WTC11 (cell line): ENCODE measurements at regions not wholly inside any gene's neighbourhood (a gene's known extent, or its start where the extent isn't known, plus 50 kb on each side); places are given as distances from the start of the nearest gene placed in this dataset.

Experiments used
- FOXJ3 ChIP-seq: sonication (generic); formaldehyde crosslinking; IDR thresholded peaks from 2 replicates; pipeline ENCODE4 v1.9.0; 2021; ENCODE audit warnings: missing genetic modification reagents, mild to moderate bottlenecking, borderline replicate concordance
- GABPB1 ChIP-seq: sonication (generic); formaldehyde crosslinking; IDR thresholded peaks from 2 replicates; pipeline ENCODE4 v1.8.1; 2023; ENCODE audit warnings: mild to moderate bottlenecking, missing genetic modification reagents
- RORB ChIP-seq: fragments of 250-450 bp; sonication (Bioruptor Pico); IDR thresholded peaks from 2 replicates; pipeline ENCODE4 v1.9.0; 2021; ENCODE audit warnings: mild to moderate bottlenecking
- SP1 ChIP-seq: sonication (generic); formaldehyde crosslinking; conservative IDR thresholded peaks from 2 replicates; pipeline ENCODE4 v1.8.1; 2022; ENCODE audit warnings: missing genetic modification reagents
- TEAD1 ChIP-seq: sonication (generic); formaldehyde crosslinking; IDR thresholded peaks from 2 replicates; pipeline ENCODE4 v1.8.0; 2022; ENCODE audit warnings: mild to moderate bottlenecking, missing genetic modification reagents
- ZBTB21 ChIP-seq: sonication (generic); formaldehyde crosslinking; IDR thresholded peaks from 2 replicates; pipeline ENCODE4 v1.8.1; 2023; ENCODE audit warnings: mild to moderate bottlenecking, missing genetic modification reagents, borderline replicate concordance
- ZNF232 ChIP-seq: sonication (generic); formaldehyde crosslinking; IDR thresholded peaks from 2 replicates; pipeline ENCODE4 v1.8.0; 2022; ENCODE audit warnings: mild to moderate bottlenecking, missing genetic modification reagents
- TF ChIP-seq, protein P1 (sequence below): sonication (generic); formaldehyde crosslinking; IDR thresholded peaks from 2 replicates; pipeline ENCODE4 v1.8.0; 2023; ENCODE audit warnings: mild to moderate bottlenecking, missing genetic modification reagents
- TF ChIP-seq, protein P2 (sequence below): fragments of 200-600 bp; IDR thresholded peaks from 2 replicates; pipeline ENCODE4 v1.8.0; 2022; ENCODE audit warnings: antibody characterized with exemption
- TF ChIP-seq, protein P3 (sequence below): sonication (generic); formaldehyde crosslinking; conservative IDR thresholded peaks from 2 replicates; pipeline ENCODE4 v1.8.1; 2022; ENCODE audit warnings: mild to moderate bottlenecking, missing genetic modification reagents
- TF ChIP-seq, protein P4 (sequence below): sonication (generic); formaldehyde crosslinking; IDR thresholded peaks from 2 replicates; pipeline ENCODE4 v1.8.1; 2023; ENCODE audit warnings: mild to moderate bottlenecking, missing genetic modification reagents, moderate library complexity
- TF ChIP-seq, protein P5 (sequence below): sonication (generic); formaldehyde crosslinking; IDR thresholded peaks from 2 replicates; pipeline ENCODE4 v1.8.0; 2022; ENCODE audit warnings: missing genetic modification reagents
- TF ChIP-seq, protein P6 (sequence below): fragments of 250-450 bp; sonication (Bioruptor Pico); conservative IDR thresholded peaks from 2 replicates; pipeline ENCODE4 v1.9.0; 2021; ENCODE audit warnings: mild to moderate bottlenecking
- TF ChIP-seq, protein P7 (sequence below): sonication (generic); formaldehyde crosslinking; IDR thresholded peaks from 2 replicates; pipeline ENCODE4 v1.8.0; 2022; ENCODE audit warnings: mild to moderate bottlenecking, missing genetic modification reagents

DNA sequence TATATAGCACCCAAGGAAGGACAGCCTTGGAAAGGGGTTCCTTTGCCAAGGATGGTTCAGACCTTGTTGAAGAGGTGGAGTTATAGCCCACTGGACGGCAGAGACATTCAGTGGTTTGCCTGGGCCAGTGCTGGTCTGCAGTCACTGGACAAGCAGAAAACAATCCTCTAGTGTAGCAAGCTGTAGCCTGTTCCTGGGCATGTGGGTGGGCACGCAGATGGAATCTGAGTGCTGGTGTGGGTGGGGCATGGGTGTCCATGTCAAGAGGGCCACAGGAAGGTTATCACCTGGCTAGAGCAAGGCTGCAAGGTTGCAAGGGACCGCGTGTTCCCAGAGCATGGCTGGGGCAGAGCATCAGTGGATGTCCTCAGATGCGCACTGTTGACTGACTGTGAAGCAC is 244.7 kb downstream of the PTPRU start:
- TF ChIP-seq, protein P1, sequence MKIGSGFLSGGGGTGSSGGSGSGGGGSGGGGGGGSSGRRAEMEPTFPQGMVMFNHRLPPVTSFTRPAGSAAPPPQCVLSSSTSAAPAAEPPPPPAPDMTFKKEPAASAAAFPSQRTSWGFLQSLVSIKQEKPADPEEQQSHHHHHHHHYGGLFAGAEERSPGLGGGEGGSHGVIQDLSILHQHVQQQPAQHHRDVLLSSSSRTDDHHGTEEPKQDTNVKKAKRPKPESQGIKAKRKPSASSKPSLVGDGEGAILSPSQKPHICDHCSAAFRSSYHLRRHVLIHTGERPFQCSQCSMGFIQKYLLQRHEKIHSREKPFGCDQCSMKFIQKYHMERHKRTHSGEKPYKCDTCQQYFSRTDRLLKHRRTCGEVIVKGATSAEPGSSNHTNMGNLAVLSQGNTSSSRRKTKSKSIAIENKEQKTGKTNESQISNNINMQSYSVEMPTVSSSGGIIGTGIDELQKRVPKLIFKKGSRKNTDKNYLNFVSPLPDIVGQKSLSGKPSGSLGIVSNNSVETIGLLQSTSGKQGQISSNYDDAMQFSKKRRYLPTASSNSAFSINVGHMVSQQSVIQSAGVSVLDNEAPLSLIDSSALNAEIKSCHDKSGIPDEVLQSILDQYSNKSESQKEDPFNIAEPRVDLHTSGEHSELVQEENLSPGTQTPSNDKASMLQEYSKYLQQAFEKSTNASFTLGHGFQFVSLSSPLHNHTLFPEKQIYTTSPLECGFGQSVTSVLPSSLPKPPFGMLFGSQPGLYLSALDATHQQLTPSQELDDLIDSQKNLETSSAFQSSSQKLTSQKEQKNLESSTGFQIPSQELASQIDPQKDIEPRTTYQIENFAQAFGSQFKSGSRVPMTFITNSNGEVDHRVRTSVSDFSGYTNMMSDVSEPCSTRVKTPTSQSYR = no peak
- TF ChIP-seq, protein P2, sequence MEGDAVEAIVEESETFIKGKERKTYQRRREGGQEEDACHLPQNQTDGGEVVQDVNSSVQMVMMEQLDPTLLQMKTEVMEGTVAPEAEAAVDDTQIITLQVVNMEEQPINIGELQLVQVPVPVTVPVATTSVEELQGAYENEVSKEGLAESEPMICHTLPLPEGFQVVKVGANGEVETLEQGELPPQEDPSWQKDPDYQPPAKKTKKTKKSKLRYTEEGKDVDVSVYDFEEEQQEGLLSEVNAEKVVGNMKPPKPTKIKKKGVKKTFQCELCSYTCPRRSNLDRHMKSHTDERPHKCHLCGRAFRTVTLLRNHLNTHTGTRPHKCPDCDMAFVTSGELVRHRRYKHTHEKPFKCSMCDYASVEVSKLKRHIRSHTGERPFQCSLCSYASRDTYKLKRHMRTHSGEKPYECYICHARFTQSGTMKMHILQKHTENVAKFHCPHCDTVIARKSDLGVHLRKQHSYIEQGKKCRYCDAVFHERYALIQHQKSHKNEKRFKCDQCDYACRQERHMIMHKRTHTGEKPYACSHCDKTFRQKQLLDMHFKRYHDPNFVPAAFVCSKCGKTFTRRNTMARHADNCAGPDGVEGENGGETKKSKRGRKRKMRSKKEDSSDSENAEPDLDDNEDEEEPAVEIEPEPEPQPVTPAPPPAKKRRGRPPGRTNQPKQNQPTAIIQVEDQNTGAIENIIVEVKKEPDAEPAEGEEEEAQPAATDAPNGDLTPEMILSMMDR = no peak
- TF ChIP-seq, protein P3, sequence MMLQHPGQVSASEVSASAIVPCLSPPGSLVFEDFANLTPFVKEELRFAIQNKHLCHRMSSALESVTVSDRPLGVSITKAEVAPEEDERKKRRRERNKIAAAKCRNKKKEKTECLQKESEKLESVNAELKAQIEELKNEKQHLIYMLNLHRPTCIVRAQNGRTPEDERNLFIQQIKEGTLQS = no peak
- TF ChIP-seq ZNF232 (CRISPR knock-in tag) (no peak), RORB (CRISPR knock-in tag) (no peak), TEAD1 (CRISPR knock-in tag) (no peak), SP1 (CRISPR knock-in tag) (no peak), FOXJ3 (CRISPR knock-in tag) (no peak), GABPB1 (CRISPR knock-in tag) (no peak), ZBTB21 (CRISPR knock-in tag) (no peak)
- TF ChIP-seq, protein P4, sequence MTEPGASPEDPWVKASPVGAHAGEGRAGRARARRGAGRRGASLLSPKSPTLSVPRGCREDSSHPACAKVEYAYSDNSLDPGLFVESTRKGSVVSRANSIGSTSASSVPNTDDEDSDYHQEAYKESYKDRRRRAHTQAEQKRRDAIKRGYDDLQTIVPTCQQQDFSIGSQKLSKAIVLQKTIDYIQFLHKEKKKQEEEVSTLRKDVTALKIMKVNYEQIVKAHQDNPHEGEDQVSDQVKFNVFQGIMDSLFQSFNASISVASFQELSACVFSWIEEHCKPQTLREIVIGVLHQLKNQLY = no peak
- TF ChIP-seq, protein P5, sequence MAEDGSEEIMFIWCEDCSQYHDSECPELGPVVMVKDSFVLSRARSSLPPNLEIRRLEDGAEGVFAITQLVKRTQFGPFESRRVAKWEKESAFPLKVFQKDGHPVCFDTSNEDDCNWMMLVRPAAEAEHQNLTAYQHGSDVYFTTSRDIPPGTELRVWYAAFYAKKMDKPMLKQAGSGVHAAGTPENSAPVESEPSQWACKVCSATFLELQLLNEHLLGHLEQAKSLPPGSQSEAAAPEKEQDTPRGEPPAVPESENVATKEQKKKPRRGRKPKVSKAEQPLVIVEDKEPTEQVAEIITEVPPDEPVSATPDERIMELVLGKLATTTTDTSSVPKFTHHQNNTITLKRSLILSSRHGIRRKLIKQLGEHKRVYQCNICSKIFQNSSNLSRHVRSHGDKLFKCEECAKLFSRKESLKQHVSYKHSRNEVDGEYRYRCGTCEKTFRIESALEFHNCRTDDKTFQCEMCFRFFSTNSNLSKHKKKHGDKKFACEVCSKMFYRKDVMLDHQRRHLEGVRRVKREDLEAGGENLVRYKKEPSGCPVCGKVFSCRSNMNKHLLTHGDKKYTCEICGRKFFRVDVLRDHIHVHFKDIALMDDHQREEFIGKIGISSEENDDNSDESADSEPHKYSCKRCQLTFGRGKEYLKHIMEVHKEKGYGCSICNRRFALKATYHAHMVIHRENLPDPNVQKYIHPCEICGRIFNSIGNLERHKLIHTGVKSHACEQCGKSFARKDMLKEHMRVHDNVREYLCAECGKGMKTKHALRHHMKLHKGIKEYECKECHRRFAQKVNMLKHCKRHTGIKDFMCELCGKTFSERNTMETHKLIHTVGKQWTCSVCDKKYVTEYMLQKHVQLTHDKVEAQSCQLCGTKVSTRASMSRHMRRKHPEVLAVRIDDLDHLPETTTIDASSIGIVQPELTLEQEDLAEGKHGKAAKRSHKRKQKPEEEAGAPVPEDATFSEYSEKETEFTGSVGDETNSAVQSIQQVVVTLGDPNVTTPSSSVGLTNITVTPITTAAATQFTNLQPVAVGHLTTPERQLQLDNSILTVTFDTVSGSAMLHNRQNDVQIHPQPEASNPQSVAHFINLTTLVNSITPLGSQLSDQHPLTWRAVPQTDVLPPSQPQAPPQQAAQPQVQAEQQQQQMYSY (CRISPR knock-in tag) = no peak
- TF ChIP-seq, protein P6, sequence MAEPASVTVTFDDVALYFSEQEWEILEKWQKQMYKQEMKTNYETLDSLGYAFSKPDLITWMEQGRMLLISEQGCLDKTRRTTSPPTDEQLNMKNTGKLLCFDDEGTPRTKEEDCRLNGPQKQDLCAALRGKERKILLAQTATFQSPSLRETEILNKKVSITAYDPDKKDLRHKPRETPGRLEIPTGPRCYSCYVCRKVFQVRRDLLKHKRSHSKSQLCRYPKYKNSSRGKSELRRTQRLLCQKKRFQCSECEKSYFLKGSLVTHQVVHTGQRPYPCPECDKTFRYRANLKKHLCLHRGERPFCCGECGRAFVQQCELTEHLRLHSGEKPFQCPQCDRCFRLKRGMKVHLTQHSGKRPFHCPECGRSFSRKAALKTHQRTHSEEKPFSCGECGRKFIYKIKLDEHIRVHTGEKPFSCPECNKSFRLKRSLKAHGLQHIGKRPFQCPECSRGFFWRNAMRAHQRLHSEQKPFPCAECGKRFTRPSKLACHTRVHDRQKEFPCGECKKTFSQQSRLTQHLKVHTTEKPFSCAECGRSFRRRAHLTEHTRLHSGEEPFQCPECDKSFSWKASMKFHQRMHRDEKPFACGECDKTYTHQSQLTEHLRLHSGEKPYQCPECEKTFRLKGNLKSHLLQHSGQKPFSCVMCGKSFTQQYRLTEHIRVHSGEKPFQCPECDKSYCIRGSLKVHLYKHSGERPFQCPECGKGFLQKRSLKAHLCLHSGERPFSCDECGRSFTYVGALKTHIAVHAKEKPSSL (CRISPR knock-in tag) = no peak
- TF ChIP-seq, protein P7, sequence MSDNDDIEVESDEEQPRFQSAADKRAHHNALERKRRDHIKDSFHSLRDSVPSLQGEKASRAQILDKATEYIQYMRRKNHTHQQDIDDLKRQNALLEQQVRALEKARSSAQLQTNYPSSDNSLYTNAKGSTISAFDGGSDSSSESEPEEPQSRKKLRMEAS (CRISPR knock-in tag) = no peak
